Tibial artery (tissue), 4 donors: ENCODE measurements at regions not wholly inside any gene's neighbourhood (a gene's known extent, or its start where the extent isn't known, plus 50 kb on each side); places are given as distances from the start of the nearest gene placed in this dataset.

Source experiments
- DNase-seq, 2 donors: peaks; one replicate each; pipeline ENCODE4 v3.0.0-alpha.2; 2019
- H3K27ac ChIP-seq, 2 donors: fragments of 200-600 bp; sonication (generic) in 1 of 2; 1 replicate in 1 of 2; 2 replicates in 1 of 2; pipeline ENCODE4 v1.5.1; 2018 to 2019; ENCODE audit warnings: mild to moderate bottlenecking in 1 of 2
- H3K27me3 ChIP-seq, 2 donors: fragments of 200-600 bp; sonication (generic) in 1 of 2; one replicate each; pipeline versions ENCODE4 v1.5.1 to v1.6.0; 2016 to 2019
- H3K36me3 ChIP-seq, 3 donors: fragments of 200-600 bp; sonication (generic) in 2 of 3; one replicate each; pipeline ENCODE4 v1.5.1; 2016 to 2019; ENCODE audit warnings: mild to moderate bottlenecking in 2 of 3
- H3K4me1 ChIP-seq, 4 donors: fragments of 200-600 bp; sonication (generic) in 2 of 4; 1 replicate in 3 of 4; 2 replicates in 1 of 4; pipeline ENCODE4 v1.5.1; 2016 to 2019
- H3K4me3 ChIP-seq, 2 donors: fragments of 200-600 bp; sonication (generic) in 1 of 2; 1 replicate in 1 of 2; 2 replicates in 1 of 2; pipeline ENCODE4 v1.5.1; 2018 to 2019; ENCODE audit warnings: mild to moderate bottlenecking in 2 of 2
- H3K9me3 ChIP-seq, 3 donors: fragments of 200-600 bp; sonication (generic) in 1 of 3; one replicate each; pipeline ENCODE4 v1.5.1; 2016 to 2019
- CTCF ChIP-seq, 2 experiments: fragments of 200-600 bp in 1 of 2; fragments of 450-650 bp in 1 of 2; IDR thresholded peaks; one replicate each; pipeline ENCODE4 v1.5.1; 2017 to 2019; ENCODE audit warnings: antibody characterized with exemption in 2 of 2, mild to moderate bottlenecking in 1 of 2, moderate library complexity in 1 of 2
- intact Hi-C: fragments of 100-400 bp; cut with DNase I; formaldehyde crosslinking; loops from one replicate; pipeline ENCODE4 v1.15.0; 2023; ENCODE audit warnings: low total_unique reads

- Histone ChIP-seq H3K9me3 (no peaks in the 10 kb centered on the region), H3K4me1 (no peaks in the 10 kb centered on the region), H3K27ac (no peak overlapping the region), H3K36me3 (no peaks in the 10 kb centered on the region), H3K27me3 (no peaks in the 10 kb centered on the region), H3K4me3 (no peak overlapping the region)
- DNase-seq, result no peak
- intact Hi-C loops, result loop anchor here (10.0 kb wide), 1 partner anchor 435 kb away; no protein-coding TSS in a partner anchor
- TF ChIP-seq CTCF (IDR thresholded peaks at IDR 0.05), result no peak
Measured at GRCh38 chr12:59839514-59839913, 243.7 kb downstream of the SLC16A7 start.

- Histone ChIP-seq H3K36me3 (no peaks in the 10 kb centered on the region), H3K9me3 (no peaks in the 10 kb centered on the region), H3K27me3 (no peaks in the 10 kb centered on the region), H3K27ac (no peak overlapping the region), H3K4me1 (no peaks in the 10 kb centered on the region), H3K4me3 (no peak overlapping the region)
- TF ChIP-seq CTCF (IDR thresholded peaks at IDR 0.05), result no peak
- intact Hi-C loops, result no loop called here
- DNase-seq, result no peak
Measured at GRCh38 chr12:59843260-59843843, 247.5 kb downstream of the SLC16A7 start.

- no peaks in the 10 kb centered on the region for H3K4me1 ChIP-seq
- no peaks in the 10 kb centered on the region for H3K9me3 ChIP-seq
- DNase-seq, result no peak
- no peaks in the 10 kb centered on the region for H3K27me3 ChIP-seq
- H3K36me3 ChIP-seq, result no peaks in the 10 kb centered on the region
- TF ChIP-seq CTCF (IDR thresholded peaks at IDR 0.05), result no peak
- H3K27ac ChIP-seq, result no peak overlapping the region
- no peak overlapping the region for H3K4me3 ChIP-seq
- intact Hi-C loops, result no loop called here
Measured at GRCh38 chr12:59844750-59845149, 248.9 kb downstream of the SLC16A7 start.

GRCh38 chr12:59845293-59845692 lies 249.5 kb downstream of the SLC16A7 start:
- Histone ChIP-seq H3K27me3 (no peaks in the 10 kb centered on the region), H3K4me1 (no peaks in the 10 kb centered on the region)
- TF ChIP-seq CTCF (IDR thresholded peaks at IDR 0.05), result no peak

GRCh38 chr12:59847127-59847526 lies 251.3 kb downstream of the SLC16A7 start:
- Histone ChIP-seq H3K9me3 (no peaks in the 10 kb centered on the region), H3K4me3 (no peak overlapping the region), H3K27ac (no peak overlapping the region), H3K36me3 (no peaks in the 10 kb centered on the region), H3K27me3 (no peaks in the 10 kb centered on the region), H3K4me1 (no peaks in the 10 kb centered on the region)
- intact Hi-C loops, result no loop called here
- no peak for TF ChIP-seq CTCF (IDR thresholded peaks at IDR 0.05)
- no peak for DNase-seq

More at GRCh38 chr12:59845293-59845692, 249.5 kb downstream of the SLC16A7 start:
- H3K9me3 ChIP-seq, result no peaks in the 10 kb centered on the region
- H3K4me3 ChIP-seq, result no peak overlapping the region
- H3K36me3 ChIP-seq, result no peaks in the 10 kb centered on the region
- no peak overlapping the region for H3K27ac ChIP-seq
- DNase-seq, result no peak
- intact Hi-C loops, result no loop called here

GRCh38 chr12:59850268-59850667 lies 254.4 kb downstream of the SLC16A7 start:
- no peaks in the 10 kb centered on the region for H3K9me3 ChIP-seq
- H3K4me3 ChIP-seq, result no peak overlapping the region
- H3K36me3 ChIP-seq, result no peaks in the 10 kb centered on the region
- DNase-seq, result no peak
- H3K27ac ChIP-seq, result no peak overlapping the region
- no peaks in the 10 kb centered on the region for H3K27me3 ChIP-seq
- no peak for TF ChIP-seq CTCF (IDR thresholded peaks at IDR 0.05)
- intact Hi-C loops, result no loop called here
- no peaks in the 10 kb centered on the region for H3K4me1 ChIP-seq
